Forelimb muscle (tissue), 1 donor: ENCODE measurements at regions not wholly inside any gene's neighbourhood (a gene's known extent, or its start where the extent isn't known, plus 50 kb on each side); places are given as distances from the start of the nearest gene placed in this dataset.
"Not testable (repeated sequence)": the region's sequence is repeated elsewhere in the genome, so short reads cannot be mapped to it uniquely, and the experiment has no call there.

ENCODE experiments used
- DNase-seq: peaks from one replicate; pipeline ENCODE4 v3.0.0-alpha.2; 2013; ENCODE audit warnings: low read depth

DNA sequence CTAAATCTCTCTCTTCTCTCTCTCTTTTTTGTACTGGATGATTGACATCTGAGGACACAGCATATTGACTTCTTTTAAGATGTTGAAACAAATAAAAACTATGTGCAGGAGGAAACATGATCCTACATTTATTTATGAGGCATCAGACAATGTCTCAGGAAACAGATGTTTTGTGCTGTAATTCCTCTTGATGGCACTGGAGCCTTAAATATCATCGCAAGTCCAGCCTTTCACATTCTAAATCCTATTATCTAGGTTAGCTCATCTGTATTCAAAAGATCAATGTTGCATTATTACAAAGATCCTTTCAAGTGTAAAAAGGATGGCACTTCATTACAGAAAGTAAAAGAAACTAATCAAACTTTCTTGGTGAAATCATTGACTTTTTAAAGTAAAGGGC, 63.9 kb downstream of the MAT2B start:
- DNase-seq: no peak

DNA sequence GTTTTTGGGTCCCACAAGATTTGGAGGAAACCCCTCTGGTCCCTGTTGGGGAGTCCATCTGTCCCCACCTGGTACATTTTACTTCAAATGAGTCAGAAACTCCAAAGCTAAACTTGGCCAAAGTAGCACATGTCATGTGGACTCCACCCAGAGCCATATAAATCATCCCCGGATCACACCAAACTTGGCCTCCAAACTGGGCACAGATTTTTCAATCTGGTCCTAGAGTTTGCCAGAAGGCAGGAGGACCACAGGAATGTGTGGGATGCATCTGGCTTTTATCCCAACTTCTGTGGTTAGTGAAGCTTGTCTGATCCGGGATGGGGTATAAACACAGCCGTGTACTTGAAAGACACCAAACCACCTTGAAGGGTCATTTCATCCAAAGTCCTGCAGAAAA, 66.3 kb downstream of the MAT2B start:
- DNase-seq: no peak

DNA sequence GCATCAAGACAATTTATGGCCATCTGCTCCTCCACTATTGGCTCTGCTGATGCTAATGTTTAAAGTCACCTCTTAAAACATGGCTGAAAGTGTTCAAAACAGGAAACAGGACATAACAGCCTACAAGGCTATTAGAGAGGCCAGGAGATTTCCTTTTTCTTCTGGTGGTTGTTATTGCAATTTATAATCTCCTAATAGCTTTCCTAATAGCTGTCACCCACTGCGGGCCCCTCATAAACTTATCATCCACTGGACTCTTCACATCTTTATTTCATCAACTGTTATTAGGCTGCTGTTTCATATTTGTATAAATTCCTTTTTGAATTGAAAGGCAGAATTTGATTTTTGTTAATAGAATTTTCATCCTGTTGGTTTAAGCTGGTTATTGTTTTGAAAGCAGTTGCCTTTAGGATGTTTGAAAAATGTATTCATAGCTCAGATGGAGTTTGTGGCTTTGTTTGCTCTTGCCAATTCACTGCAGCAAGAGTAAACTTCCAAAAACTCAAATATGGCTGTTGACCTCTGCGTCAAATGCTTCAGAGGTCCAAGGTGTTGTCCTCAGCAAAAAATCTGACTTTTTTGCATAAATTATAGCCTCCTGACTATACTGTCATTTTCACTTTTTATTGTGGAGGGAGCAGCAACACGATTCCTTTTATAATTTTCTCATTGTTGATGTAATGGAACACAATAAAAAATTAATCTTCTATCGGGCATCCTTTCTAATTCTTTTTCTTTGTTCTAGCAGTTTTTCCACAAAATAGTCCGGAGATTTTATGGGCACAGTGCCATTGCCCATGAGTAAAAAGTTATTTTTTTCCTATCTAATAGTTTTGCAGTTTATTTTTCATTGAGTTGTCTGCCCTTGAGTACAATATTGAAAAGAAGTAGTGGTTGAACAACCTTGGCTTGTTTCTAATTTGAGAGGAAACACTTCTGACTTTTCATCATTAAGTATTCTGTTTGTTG, 69.3 kb downstream of the MAT2B start:
- DNase-seq: no peak

DNA sequence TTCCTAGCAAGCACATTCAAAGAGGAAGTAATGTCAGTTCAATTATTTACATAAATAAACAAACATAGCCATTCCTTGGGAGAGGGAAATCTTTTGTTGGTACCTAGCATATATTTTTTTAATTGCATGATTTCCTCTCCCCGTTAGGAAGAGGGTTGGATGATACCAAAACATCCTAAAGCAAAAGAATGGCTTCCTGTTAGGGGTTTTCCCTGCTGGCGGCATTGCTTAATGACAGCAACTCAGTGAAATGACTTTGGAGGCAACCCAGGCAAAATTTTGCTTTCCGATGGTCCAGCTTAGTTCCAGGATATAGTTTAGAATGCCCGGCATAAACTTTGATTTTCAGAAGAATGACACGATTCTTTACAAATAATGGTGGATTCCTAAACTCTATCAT, 73.2 kb downstream of the MAT2B start:
- DNase-seq: no peak

DNA sequence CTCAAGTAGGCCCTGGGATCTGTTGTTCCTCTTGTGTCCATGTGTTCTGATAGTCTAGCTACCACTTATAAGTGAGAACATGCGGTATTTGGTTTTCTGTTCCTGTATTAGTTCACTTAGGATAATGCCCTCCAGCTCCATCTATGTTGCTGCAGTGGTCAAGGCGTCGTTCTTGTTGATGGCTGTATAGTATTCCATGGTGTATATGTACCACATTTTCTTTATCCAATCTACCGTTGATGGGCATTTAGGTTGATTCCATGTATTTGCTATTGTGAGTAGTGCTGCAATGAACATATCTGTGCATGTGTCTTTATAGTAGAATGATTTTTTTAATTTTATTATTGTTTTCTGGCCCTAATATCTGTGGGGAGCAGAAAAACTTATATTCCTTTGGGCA, 74.3 kb downstream of the MAT2B start:
- DNase-seq: no peak

DNA sequence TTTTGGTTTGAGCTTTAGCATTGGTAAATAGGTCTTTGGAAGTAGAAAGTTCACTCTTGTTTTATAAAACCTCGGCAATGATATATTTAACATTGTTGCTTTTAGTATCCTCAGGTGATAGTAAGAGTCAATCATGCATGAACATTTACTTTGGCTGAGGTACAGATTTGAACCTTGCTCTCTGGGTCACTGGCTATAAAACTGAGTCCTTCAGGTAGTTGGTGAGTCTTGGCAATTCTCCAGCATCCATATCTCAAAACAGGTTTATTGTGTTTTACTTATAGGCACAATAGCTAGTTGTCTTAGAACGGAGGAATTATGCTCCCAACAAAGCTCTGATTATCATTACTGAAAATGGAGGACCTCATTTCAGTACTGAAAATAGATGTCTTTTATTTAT, 75.1 kb downstream of the MAT2B start:
- no peak for DNase-seq

DNA sequence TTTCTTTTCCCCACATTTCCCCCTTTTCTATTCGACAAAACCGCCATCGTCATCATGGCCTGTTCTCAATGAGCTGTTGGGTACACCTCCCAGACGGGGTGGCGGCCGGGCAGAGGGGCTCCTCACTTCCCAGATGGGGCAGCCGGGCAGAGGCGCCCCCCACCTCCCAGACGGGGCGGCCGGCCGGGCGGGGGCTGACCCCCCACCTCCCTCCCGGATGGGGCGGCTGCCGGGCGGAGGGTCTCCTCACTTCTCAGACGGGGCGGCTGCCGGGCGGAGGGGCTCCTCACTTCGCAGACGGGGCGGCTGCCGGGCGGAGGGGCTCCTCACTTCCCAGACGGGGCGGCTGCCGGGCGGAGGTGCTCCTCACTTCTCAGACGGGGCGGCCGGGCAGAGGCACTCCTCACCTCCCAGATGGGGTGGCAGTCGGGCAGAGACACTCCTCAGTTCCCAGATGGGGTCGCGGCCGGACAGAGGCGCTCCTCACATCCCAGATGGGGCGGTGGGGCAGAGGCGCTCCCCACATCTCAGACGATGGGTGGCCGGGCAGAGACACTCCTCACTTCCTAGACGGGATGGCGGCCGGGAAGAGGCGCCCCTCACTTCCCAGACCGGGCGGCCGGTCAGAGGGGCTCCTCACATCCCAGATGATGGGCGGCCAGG, 78.2 kb downstream of the MAT2B start:
- DNase-seq: not testable (repeated sequence)

DNA sequence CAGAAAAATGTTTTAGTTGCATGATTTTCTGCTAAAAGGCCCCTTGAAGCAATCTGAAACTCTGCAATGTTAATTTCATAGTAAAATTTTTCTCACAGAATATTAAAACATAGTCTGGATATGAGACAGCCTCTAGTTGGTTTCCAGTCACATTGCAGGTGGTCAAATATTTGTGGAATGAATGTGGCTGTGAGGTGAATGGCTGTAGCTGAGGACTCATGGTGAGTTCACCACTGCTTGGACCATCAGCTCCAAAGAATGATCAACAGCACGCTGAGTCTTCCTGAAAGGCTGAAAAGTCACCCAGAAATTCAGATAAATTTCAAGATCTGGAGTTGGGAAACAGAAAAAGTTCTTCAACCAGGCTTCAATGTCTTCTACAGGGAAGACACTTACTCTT, 79.8 kb downstream of the MAT2B start:
- no peak for DNase-seq

DNA sequence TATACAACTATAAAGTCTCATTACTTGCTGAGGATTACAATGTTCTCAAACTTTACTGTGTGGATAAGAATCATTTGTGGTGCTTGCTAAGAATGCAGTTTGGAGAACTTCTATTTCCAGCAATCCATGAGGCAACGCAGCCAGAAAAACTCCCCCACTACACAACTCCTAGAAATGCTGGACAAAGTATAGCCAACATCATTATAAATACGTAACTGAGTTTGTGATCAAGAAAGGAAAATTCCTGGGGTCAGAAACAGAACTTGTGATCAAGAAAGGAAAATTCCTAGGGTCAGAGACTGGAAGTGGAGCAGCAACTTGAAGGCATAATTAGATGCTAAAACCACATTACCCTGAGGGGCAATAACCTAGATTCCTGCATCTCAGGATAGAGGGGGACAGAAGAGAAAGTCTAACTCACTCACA, 81.1 kb downstream of the MAT2B start:
- no peak for DNase-seq

DNA sequence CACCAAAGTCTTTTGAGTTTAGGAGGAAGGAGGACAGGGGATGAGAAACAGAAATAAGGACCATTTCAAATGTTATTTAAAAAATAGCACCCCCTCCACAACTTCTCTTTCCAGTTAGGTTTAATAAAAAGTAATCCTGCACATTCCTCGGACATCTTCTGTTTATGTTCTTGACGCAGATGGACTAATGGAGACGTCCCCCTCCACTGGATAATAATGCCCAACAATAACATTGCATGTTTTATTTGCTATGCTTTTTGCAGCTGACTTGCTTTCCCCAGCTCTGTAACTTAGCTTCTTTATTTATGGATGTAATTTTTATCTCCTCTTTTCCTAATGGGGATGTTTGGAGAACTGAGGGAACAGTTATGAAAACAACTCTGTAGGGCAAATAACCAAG, 89.5 kb downstream of the MAT2B start:
- DNase-seq: no peak

DNA sequence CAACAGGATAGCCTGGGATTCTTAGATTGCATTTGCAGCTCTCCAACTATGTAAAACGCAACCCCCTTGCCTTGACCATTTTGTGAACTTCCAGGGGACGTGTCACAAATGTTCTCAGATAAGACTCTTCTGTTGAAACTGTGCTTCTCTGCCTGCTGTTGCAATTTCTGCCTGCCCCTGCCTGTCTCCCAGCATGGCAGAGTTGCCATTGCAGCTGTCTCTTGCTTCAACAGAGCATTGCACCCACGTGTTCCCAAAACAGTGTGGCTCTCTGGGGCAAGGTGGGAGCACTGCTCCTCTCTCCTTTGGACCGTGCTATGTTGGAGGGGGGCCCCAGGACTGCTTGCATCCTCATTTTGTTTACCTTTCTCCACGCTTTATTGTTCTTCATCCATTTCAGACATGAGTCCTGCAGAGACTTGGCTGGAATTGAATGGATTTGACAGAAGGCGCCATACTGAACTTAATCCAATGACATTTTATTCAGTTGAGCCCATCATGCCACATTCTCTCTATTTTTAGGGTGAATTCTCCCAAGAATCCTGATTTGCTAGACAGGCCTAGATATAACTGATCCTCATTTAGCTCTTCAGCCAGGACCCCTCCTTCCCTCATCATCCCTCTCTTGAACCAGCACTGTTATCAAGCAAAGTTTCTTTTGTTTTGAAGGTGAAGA, 90.7 kb downstream of the MAT2B start:
- no peak for DNase-seq

DNA sequence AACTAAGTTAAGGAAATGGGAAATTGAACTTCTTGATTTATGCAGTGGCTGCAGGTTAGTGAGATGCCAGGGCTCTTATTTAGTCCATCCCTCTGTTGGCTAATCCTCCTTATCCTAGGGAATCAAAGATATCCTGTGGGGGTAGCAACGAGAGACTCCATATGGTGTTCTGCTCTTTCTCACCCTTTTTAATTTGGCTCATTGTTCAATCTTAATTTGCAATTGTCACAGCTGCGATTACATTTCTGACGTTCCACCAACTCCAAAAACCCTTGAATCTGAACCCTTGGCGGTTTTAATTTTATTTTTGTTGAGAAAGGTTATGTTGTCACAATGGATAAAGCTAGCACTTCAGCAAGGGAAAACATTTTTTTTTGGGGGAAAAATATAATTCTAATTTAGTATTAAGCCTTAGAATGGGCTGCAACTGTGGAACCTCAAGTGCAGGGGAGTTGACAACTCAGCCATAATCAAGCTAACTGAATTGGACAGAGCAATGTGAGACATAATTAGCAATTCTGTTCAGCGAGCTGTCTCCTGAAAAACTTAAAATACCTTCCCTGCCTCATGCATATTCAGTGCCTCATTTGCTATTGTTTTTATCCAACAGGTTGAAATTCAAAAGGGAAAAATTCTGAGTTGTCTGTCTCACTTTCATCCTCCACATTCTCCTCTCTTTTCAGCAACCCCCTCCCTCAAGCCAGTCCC, 91.3 kb downstream of the MAT2B start:
- no peak for DNase-seq

DNA sequence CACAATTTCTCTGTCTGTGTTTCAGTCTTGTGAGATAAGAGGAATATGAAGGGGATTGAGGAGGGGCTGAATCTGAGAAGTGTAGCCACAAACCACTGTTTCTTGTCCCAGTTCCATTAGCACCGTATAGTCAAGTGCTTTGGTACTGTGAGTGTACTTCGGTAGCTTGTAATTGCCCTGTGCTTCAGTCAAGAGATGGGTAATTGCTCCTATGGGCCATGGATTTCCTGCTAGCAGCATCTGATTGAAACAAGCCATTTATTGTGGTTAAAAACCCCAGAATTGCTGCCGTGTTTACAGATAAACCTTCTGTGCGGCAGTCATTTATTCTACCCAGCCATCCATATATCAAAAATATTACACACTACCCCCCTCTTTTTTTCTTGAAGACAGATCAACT, 98.6 kb downstream of the MAT2B start:
- DNase-seq: no peak

DNA sequence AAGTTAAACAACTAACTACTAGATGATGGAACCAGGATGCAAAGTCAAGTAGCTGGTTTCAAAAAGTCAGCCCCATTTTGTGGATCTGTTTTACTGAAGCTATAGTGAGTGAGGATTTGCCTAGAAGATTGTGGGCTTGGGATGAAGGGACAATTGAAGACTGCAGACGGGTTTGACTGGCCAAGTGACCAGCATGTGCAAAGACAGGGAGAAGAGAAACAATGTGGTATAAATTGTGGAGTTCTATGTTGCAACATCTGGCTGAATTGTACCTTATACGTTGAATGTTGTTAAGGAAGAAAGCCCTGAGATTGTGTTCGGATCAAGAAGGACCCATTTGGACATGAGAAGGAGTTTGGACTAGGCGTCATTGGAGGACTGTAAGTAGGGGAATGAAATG, 101.8 kb downstream of the MAT2B start:
- no peak for DNase-seq

DNA sequence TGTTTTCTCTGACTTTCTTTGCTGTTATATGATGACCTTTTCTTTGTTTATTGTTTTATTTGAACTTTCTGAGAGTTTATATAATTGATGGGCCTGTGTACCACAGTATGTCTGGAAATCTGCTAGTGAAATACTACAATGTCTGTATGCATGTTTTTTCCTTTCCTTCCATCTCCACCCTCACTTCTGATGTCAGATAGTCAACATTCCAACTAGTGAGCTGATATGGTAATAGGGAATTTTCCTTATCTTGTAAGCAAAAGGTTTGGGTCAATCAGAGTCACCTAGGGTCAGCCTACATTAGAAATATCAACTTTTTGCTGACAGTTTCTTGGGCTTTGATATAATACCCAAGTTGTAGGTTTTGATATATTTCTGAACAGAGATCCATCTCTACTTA, 103.2 kb downstream of the MAT2B start:
- DNase-seq: no peak

DNA sequence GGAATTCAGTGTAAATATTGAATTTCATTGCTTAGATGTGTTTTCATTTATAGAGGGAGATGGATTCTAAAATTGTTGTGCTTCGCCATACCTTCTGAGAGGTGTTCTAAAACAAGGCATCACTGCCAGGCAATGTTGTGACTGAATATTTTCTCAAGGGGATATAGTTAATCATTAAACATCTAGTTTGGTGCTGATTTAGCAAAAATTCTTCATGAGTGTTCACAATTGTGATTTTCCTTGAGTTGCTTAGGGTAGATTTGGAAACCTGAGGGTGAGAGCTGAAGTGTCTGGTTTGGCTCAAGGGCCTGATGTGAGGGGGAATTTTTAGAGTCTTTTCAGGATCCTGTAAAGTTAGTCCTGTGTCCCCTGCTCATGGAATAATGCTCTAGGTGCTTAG, 104.5 kb downstream of the MAT2B start:
- no peak for DNase-seq

DNA sequence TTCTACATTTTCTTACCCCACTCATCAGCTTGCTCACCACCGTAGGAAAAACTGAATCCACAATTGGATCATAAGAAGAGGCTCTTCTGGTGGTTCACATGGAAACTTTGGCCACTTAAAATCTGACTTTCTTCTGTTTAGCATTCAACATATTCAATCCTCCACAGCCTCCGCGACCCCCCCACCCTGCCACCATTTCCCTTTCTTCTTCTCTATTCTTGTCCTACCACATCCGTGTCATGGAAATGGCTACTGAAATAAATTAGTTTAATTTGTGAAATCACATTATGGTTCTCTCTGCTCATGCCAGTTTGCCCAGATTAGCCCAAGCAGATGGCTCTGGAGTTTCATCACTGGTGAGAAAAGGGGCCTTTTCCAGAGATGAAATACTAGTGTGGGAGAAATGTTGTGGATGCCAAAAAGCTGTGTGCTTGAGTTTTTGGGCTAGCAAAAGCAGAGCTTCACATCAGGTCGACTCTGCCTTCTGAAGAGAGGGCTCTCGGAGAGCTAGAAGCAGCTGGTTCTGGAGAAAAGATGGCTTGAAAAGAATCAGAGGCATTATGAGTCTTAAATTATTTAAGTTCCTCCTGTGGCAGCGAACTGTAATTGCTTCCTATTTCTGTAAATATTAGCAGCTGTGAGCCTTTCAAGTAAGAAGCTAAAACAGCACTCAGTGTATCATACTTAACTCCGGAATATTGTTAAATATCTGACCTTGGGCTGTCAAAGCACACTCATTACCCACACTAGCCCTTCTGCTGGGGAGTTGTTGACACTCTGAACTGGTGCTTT, 107.1 kb downstream of the MAT2B start:
- DNase-seq: no peak

DNA sequence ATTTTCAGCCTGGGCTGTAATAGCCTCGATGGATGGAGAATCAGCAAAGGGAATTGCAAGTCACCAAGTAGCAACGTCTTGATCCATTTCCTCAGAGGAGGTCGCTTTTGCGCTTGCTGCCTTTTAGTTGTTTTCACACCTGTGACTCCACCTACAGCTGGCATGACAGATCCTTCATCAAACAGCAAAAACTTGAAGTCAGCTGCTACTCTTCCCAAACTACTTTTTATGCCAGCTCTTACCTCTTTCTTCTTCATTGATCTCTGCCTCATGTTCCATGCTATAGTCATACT, 107.7 kb downstream of the MAT2B start:
- no peak for DNase-seq

DNA sequence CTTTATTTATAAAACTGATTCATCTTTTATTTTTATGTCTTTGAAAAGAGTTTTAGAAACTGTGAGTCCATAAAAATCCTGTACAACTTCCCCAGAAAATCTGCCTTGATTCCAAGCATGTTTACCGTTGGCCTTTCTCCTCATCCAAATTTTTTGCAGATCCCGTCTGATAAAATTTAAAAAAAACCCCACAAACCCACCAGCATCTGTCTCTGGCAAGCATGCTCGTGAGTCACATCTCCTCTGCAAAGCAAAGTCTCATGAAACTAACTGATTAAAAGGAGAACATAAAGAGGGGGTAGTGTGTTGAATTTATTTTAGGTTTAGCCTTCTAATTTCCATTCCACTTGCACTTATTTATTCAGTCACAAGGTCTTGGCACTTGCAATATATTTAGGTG, 109.4 kb downstream of the MAT2B start:
- DNase-seq: no peak

DNA sequence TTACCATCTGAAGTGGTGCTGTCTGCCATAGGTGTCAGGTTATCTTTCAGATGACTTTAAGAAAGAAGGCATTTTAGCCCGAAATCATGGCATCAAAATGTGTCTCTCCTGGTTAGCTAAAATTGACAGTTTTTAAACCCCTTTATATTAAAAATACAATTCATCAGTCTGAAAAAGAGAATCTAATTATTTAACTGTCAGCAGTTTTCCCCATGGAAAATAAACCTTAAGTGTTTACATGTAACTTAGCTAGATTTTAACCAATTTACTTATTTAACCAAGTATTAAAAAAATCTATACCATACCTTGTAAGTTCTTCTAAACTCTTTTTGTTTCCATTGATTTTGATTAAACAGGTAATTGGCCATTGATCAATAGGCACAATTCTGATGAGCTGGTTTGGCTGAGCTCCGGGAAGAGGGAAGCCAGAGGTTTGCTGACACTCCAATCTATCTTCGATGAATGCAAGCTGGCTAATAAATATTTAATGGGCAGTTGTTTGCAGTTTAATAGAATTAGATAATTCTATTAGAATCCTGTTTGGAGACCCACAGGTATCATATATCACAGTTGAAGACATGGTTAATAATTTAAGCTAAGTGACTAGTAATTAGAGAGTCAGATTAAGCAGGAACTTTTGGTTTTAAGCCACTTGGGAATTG, 114.0 kb downstream of the MAT2B start:
- DNase-seq: no peak

DNA sequence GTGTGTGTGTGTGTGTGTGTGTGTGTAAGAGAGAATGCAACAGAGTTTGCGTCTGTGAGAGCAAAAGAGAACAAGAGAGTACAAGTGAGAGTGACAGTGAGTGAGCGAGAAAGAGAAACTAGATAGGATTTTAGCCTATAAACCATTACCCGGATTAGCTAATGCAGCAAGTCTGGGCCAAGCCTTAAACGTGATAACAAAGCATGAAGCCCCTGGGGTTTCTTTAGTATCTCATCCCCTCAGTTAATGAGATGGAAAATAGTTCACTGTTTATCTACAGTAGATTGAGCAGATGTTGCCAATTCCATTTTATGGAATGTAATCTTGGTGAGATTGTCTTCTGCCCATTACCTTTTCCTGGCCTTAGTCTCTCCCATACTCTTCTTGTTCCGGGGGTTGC, 114.5 kb downstream of the MAT2B start:
- no peak for DNase-seq
